ENCODE measurements at regions not wholly inside any gene's neighbourhood (a gene's known extent, or its start where the extent isn't known, plus 50 kb on each side); places are given as distances from the start of the nearest gene placed in this dataset.

- TF ChIP-seq GATA2 (IDR thresholded peaks at IDR 0.05; ENCODE audit: low read depth, low read length), result no peak
- no peak for TF ChIP-seq GATA3 (IDR thresholded peaks at IDR 0.05; ENCODE audit: low read depth, low read length)
Observed at GRCh38 chr15:38061856-38062649, 127.6 kb downstream of the TMCO5A start.
